GM12878 (cell line): ENCODE measurements at regions not wholly inside any gene's neighbourhood (a gene's known extent, or its start where the extent isn't known, plus 50 kb on each side); places are given as distances from the start of the nearest gene placed in this dataset.

Experiments
- ATAC-seq: fragments of 200-7000 bp; cut with Tn5 transposase; 3 replicates; pipeline ENCODE4 v1.9.1; 2020; ENCODE audit warnings: mild to moderate bottlenecking, moderate library complexity
- BruUV-seq: library from RNA; stranded (reverse); fragments of 400-500 nt; replicated peaks from 2 replicates; lab custom pipeline; 2021; lab: Mats Ljungman, UMichigan
- CTCF ChIA-PET: fragments of 300-600 bp; sonication (Branson Sonifier 250); formaldehyde crosslinking; extraction: SDS; loops from one replicate; lab custom pipeline; 2021; ENCODE audit warnings: inconsistent platforms; lab: Yijun Ruan, JAX
- POLR2A ChIA-PET: fragments of 350-600 bp; formaldehyde crosslinking; extraction: SDS; loops from one replicate; lab custom pipeline; 2021; ENCODE audit warnings: inconsistent platforms; lab: Charles Lee
- RAD21 ChIA-PET: fragments of 300-600 bp; sonication (Branson Sonifier 250); formaldehyde crosslinking; loops from one replicate; lab custom pipeline; 2023; ENCODE audit warnings: antibody characterized with exemption; ENCODE audit not compliant: unreplicated experiment; lab: Charles Lee
- SMC1A ChIA-PET: fragments of 300-600 bp; sonication (Branson Sonifier 250); formaldehyde crosslinking; loops from one replicate; lab custom pipeline; 2023; ENCODE audit not compliant: unreplicated experiment, uncharacterized antibody; lab: Charles Lee
- DNase-seq: peaks from one replicate; pipeline ENCODE4 v3.0.0-alpha.2; 2011; ENCODE audit warnings: low read depth, low spot score
- FAIRE-seq: peaks from 3 replicates; lab custom pipeline; 2011; peaks lifted over from hg19 to GRCh38; lab: Jason Lieb, UNC
- H2AFZ ChIP-seq: 2 replicates; pipeline ENCODE4 v1.6.0; 2011; ENCODE audit warnings: low read depth, low read length, control low read depth; ENCODE audit not compliant: control insufficient read depth
- H3K27ac ChIP-seq: 2 replicates; pipeline ENCODE4 v1.5.1; 2011; ENCODE audit warnings: control low read depth; ENCODE audit not compliant: control insufficient read depth, insufficient read depth
- H3K27me3 ChIP-seq, 2 experiments: replicated peaks in 1 of 2; 2 replicates each; pipeline versions ENCODE4 v1.6.0 to v1.6.1; 2011; ENCODE audit warnings: low read length in 1 of 2; ENCODE audit not compliant: control insufficient read depth in 2 of 2, insufficient read depth in 2 of 2
- H3K36me3 ChIP-seq, 2 experiments: 2 replicates each; pipeline ENCODE4 v1.5.1; 2011; ENCODE audit warnings: low read length in 1 of 2; ENCODE audit not compliant: control insufficient read depth in 2 of 2, insufficient read depth in 2 of 2
- H3K4me1 ChIP-seq: 2 replicates; pipeline ENCODE4 v1.6.1; 2011; ENCODE audit warnings: mild to moderate bottlenecking, low read length, moderate library complexity, mixed read lengths; ENCODE audit not compliant: control insufficient read depth, insufficient read depth
- H3K4me2 ChIP-seq: 2 replicates; pipeline ENCODE4 v1.6.0; 2011; ENCODE audit warnings: control low read depth; ENCODE audit not compliant: control insufficient read depth, insufficient read depth
- H3K4me3 ChIP-seq: fragments of 200-600 bp; sonication (generic); 2 replicates; pipeline ENCODE4 v1.5.1; 2016
- H3K79me2 ChIP-seq: 2 replicates; pipeline ENCODE4 v1.6.0; 2011; ENCODE audit warnings: low read length; ENCODE audit not compliant: control insufficient read depth, insufficient read depth
- H3K9ac ChIP-seq: 2 replicates; pipeline ENCODE4 v1.8.0; 2011; ENCODE audit warnings: low read length, control low read depth, mixed read lengths; ENCODE audit not compliant: control insufficient read depth, insufficient read depth
- H3K9me3 ChIP-seq: replicated peaks from 3 replicates; pipeline ENCODE4 v1.5.1; 2011; ENCODE audit warnings: mild to moderate bottlenecking, low read length; ENCODE audit not compliant: control insufficient read depth, insufficient read depth
- H4K20me1 ChIP-seq: 2 replicates; pipeline ENCODE4 v1.6.0; 2011; ENCODE audit not compliant: control insufficient read depth, insufficient read depth
- DPF2 ChIP-seq: fragments of 450-650 bp; IDR thresholded peaks from 2 replicates; pipeline ENCODE4 v1.6.1; 2017; ENCODE audit warnings: mild to moderate bottlenecking
- ESRRA ChIP-seq: IDR thresholded peaks from 2 replicates; pipeline ENCODE4 v1.6.1; 2012; ENCODE audit warnings: mild to moderate bottlenecking, low read length, improper control_type of control experiment
- HDAC2 ChIP-seq: fragments of 200-600 bp; sonication (generic); IDR thresholded peaks from 2 replicates; pipeline ENCODE4 v1.6.1; 2017
- MEF2B ChIP-seq: fragments of 450-650 bp; IDR thresholded peaks from 2 replicates; pipeline ENCODE4 v1.6.1; 2018; ENCODE audit warnings: mild to moderate bottlenecking, moderate library complexity; ENCODE audit not compliant: partially characterized antibody, poor library complexity, severe bottlenecking
- POLR2A ChIP-seq: IDR thresholded peaks from 2 replicates; pipeline ENCODE4 v1.6.1; 2011; ENCODE audit warnings: low read depth, mild to moderate bottlenecking, low read length
- SPI1 ChIP-seq: IDR thresholded peaks from 2 replicates; pipeline ENCODE4 v1.6.1; 2011; ENCODE audit warnings: low read depth, mild to moderate bottlenecking, low read length, moderate library complexity, borderline replicate concordance; ENCODE audit not compliant: insufficient read depth
- STAT3 ChIP-seq: IDR thresholded peaks from 2 replicates; pipeline ENCODE4 v1.6.1; 2011; ENCODE audit warnings: low read depth, low read length, improper control_type of control experiment
- TARDBP ChIP-seq: IDR thresholded peaks from 2 replicates; pipeline ENCODE4 v1.6.1; 2016; ENCODE audit warnings: borderline replicate concordance
- TBL1XR1 ChIP-seq: IDR thresholded peaks from 2 replicates; pipeline ENCODE4 v1.6.1; 2012; ENCODE audit warnings: low read depth, low read length, improper control_type of control experiment
- TCF12 ChIP-seq: IDR thresholded peaks from 2 replicates; pipeline ENCODE4 v1.6.1; 2011; ENCODE audit warnings: low read depth, mild to moderate bottlenecking, low read length
- YY1 ChIP-seq: IDR thresholded peaks from 2 replicates; pipeline ENCODE4 v1.6.1; 2011; ENCODE audit warnings: low read depth, mild to moderate bottlenecking, low read length
- ZNF274 ChIP-seq: IDR thresholded peaks from one replicate; pipeline ENCODE4 v1.8.0; 2011; ENCODE audit not compliant: insufficient read length, insufficient read depth
- ZZZ3 ChIP-seq: IDR thresholded peaks from 2 replicates; pipeline ENCODE4 v1.6.1; 2011; ENCODE audit warnings: low read depth; ENCODE audit not compliant: control insufficient read depth, insufficient read length
- WGBS: methylation state at CpG from one replicate; pipeline ENCODE4 v1.1.6; 2016; ENCODE audit warnings: low lambda C conversion rate; ENCODE audit not compliant: insufficient replicate concordance, insufficient coverage; ENCODE audit errors: missing lambda C conversion rate; 5-methylcytosine and 5-hydroxymethylcytosine counted together
- in situ Hi-C: fragments of 300-500 bp; cut with MboI; formaldehyde crosslinking; loops from 9 replicates; pipeline ENCODE4 v1.14.3; 2018; ENCODE audit warnings: mixed read lengths
- intact Hi-C: fragments of 100-400 bp; cut with micrococcal nuclease; formaldehyde crosslinking; loops from one replicate; pipeline ENCODE4 v1.14.2; 2022; ENCODE audit not compliant: unreplicated experiment
- TF ChIP-seq, protein P1 (sequence below), 3 experiments: IDR thresholded peaks in 2 of 3; conservative IDR thresholded peaks in 1 of 3; 2 replicates each; pipeline ENCODE4 v1.5.1; 2011; ENCODE audit warnings: low read depth in 3 of 3, low read length in 3 of 3, mild to moderate bottlenecking in 3 of 3, control low read depth in 2 of 3, moderate library complexity in 2 of 3, inconsistent platforms in 1 of 3, mixed read lengths in 1 of 3; ENCODE audit not compliant: control insufficient read depth in 2 of 3, insufficient read depth in 1 of 3; ENCODE audit errors: extremely low read depth in 1 of 3
- TF ChIP-seq, protein P2 (sequence below): fragments of 450-650 bp; IDR thresholded peaks from 2 replicates; pipeline ENCODE4 v1.6.1; 2014; ENCODE audit warnings: mild to moderate bottlenecking
- TF ChIP-seq, protein P3 (sequence below): IDR thresholded peaks from 2 replicates; pipeline ENCODE4 v1.6.1; 2011; ENCODE audit warnings: borderline replicate concordance, low read depth, mild to moderate bottlenecking, moderate library complexity, mixed read lengths, low read length; ENCODE audit not compliant: insufficient read depth; ENCODE audit errors: extremely low read length

DNA sequence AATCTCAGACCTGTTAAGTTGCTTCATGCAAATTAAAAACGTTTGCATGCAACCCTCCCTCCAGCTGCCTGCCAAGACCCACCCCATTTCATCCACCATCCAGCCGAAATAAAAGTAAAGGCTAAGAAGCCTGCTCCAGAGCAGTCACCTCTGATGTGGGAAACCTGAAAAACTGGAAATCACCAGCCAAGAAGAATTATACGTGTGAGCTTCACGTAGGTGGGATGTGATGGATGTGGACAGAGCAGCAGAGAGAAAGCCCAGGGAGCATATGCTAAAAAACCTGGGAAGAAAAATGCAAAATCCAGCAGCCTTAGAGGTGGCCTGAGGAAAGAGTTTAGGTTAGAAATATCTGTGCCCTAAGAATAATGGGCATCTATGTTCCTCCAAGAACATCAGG, 160.6 kb upstream of the STS start:
- ChIA-PET SMC1A (no interaction called here), CTCF (no interaction called here), POLR2A (no interaction called here), RAD21 (no interaction called here)
- H3K4me3 ChIP-seq: no peak overlapping the region
- no peak overlapping the region for H2AFZ ChIP-seq
- H3K9ac ChIP-seq: no peak overlapping the region
- in situ Hi-C loops (no loop called here), intact Hi-C loops (no loop called here)
- no TSS peak for BruUV-seq
- H3K9me3 ChIP-seq: no peaks in the 10 kb centered on the region
- FAIRE-seq (no peak), DNase-seq (no peak), ATAC-seq (no peak)
- 26% methylated on average over 4 of the region's 4 CpGs for WGBS
- no peak overlapping the region for H3K27ac ChIP-seq
- H3K36me3 ChIP-seq: no peaks in the 10 kb centered on the region
- H3K4me1 ChIP-seq: no peaks in the 10 kb centered on the region
- H4K20me1 ChIP-seq: no peaks in the 10 kb centered on the region
- H3K4me2 ChIP-seq: no peak overlapping the region
- TF ChIP-seq ZNF274: no peak
- TF ChIP-seq YY1: no peak
- no peak for TF ChIP-seq ESRRA
- TF ChIP-seq TARDBP: no peak
- TF ChIP-seq DPF2: no peak
- no peak for TF ChIP-seq MEF2B
- TF ChIP-seq TCF12: no peak
- TF ChIP-seq SPI1: no peak
- no peak for TF ChIP-seq POLR2A
- TF ChIP-seq, protein P1, sequence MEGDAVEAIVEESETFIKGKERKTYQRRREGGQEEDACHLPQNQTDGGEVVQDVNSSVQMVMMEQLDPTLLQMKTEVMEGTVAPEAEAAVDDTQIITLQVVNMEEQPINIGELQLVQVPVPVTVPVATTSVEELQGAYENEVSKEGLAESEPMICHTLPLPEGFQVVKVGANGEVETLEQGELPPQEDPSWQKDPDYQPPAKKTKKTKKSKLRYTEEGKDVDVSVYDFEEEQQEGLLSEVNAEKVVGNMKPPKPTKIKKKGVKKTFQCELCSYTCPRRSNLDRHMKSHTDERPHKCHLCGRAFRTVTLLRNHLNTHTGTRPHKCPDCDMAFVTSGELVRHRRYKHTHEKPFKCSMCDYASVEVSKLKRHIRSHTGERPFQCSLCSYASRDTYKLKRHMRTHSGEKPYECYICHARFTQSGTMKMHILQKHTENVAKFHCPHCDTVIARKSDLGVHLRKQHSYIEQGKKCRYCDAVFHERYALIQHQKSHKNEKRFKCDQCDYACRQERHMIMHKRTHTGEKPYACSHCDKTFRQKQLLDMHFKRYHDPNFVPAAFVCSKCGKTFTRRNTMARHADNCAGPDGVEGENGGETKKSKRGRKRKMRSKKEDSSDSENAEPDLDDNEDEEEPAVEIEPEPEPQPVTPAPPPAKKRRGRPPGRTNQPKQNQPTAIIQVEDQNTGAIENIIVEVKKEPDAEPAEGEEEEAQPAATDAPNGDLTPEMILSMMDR (IDR thresholded peaks at IDR 0.05 in 2 of 3, conservative IDR thresholded peaks at IDR 0.05 in 1 of 3; ENCODE audit: control insufficient read depth in 2 of 3, extremely low read depth in 1 of 3, insufficient read depth in 1 of 3, low read depth in 3 of 3, low read length in 3 of 3): no peak
- TF ChIP-seq, protein P2, sequence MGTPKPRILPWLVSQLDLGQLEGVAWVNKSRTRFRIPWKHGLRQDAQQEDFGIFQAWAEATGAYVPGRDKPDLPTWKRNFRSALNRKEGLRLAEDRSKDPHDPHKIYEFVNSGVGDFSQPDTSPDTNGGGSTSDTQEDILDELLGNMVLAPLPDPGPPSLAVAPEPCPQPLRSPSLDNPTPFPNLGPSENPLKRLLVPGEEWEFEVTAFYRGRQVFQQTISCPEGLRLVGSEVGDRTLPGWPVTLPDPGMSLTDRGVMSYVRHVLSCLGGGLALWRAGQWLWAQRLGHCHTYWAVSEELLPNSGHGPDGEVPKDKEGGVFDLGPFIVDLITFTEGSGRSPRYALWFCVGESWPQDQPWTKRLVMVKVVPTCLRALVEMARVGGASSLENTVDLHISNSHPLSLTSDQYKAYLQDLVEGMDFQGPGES: no peak
- TF ChIP-seq HDAC2: no peak
- TF ChIP-seq ZZZ3: no peak
- TF ChIP-seq, protein P3, sequence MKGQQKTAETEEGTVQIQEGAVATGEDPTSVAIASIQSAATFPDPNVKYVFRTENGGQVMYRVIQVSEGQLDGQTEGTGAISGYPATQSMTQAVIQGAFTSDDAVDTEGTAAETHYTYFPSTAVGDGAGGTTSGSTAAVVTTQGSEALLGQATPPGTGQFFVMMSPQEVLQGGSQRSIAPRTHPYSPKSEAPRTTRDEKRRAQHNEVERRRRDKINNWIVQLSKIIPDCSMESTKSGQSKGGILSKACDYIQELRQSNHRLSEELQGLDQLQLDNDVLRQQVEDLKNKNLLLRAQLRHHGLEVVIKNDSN: no peak
- TF ChIP-seq STAT3: no peak
- no peak for TF ChIP-seq TBL1XR1
- H3K79me2 ChIP-seq: no peaks in the 10 kb centered on the region
- H3K27me3 ChIP-seq: no peaks in the 10 kb centered on the region
